WTC11 (cell line): ENCODE measurements at regions not wholly inside any gene's neighbourhood (a gene's known extent, or its start where the extent isn't known, plus 50 kb on each side); places are given as distances from the start of the nearest gene placed in this dataset.
"Not testable (repeated sequence)": the region's sequence is repeated elsewhere in the genome, so short reads cannot be mapped to it uniquely, and the experiment has no call there.

Experiments
- ATAC-seq: fragments of 200-7000 bp; cut with Tn5 transposase; 2 replicates; pipeline ENCODE4 v1.10.0; 2021; ENCODE audit warnings: mild to moderate bottlenecking, moderate library complexity
- CTCF ChIA-PET: fragments of 300-600 bp; sonication (Branson Sonifier 250); formaldehyde crosslinking; loops from one replicate; lab custom pipeline; 2021; ENCODE audit warnings: antibody characterized with exemption; lab: Charles Lee
- POLR2A ChIA-PET: fragments of 350-600 bp; sonication (Branson Sonifier 250); formaldehyde crosslinking; loops from one replicate; lab custom pipeline; 2021; ENCODE audit warnings: antibody characterized with exemption; lab: Charles Lee
- DNase-seq: peaks from one replicate; pipeline ENCODE4 v3.0.0; 2021; ENCODE audit warnings: low spot score
- H3K27ac Mint-ChIP-seq: 2 replicates; pipeline ENCODE4 v1.8.0; 2021; ENCODE audit warnings: mixed read lengths
- H3K27me3 Mint-ChIP-seq: 2 replicates; pipeline ENCODE4 v1.8.0; 2021; ENCODE audit warnings: low read depth, mild to moderate bottlenecking, moderate library complexity, mixed read lengths
- H3K36me3 Mint-ChIP-seq: 2 replicates; pipeline ENCODE4 v1.8.0; 2021; ENCODE audit warnings: mixed read lengths
- H3K4me1 Mint-ChIP-seq: 2 replicates; pipeline ENCODE4 v1.8.0; 2022; ENCODE audit warnings: mixed read lengths
- H3K4me3 Mint-ChIP-seq: 2 replicates; pipeline ENCODE4 v1.8.0; 2021; ENCODE audit warnings: mild to moderate bottlenecking, moderate library complexity, mixed read lengths
- H3K9me3 Mint-ChIP-seq: 2 replicates; pipeline ENCODE4 v1.8.0; 2021; ENCODE audit warnings: mixed read lengths
- E2F5 ChIP-seq: sonication (generic); formaldehyde crosslinking; IDR thresholded peaks from 2 replicates; pipeline ENCODE4 v1.8.1; 2022; ENCODE audit warnings: mild to moderate bottlenecking, moderate library complexity, missing genetic modification reagents
- SOX15 ChIP-seq: fragments of 250-450 bp; sonication (Bioruptor Pico); IDR thresholded peaks from 2 replicates; pipeline ENCODE4 v1.9.0; 2021; ENCODE audit warnings: mild to moderate bottlenecking

- no peak for TF ChIP-seq E2F5 (CRISPR knock-in tag)
- TF ChIP-seq SOX15, result no peak
- TF ChIP-seq, all 79 proteins: peak for 0
Observed at GRCh38 chr11:71774603-71775222, 58.3 kb upstream of the DEFB108B start (continued).

GRCh38 chr11:71780116-71780515 is 52.9 kb upstream of the DEFB108B start:
- H3K4me3 Mint-ChIP-seq, H3K9me3 Mint-ChIP-seq, H3K27me3 Mint-ChIP-seq, DNase-seq, H3K36me3 Mint-ChIP-seq, ATAC-seq, H3K27ac Mint-ChIP-seq, POLR2A ChIA-PET: not testable (repeated sequence)
- peaks cover 23% of the 10 kb centered on the region for H3K4me1 Mint-ChIP-seq
- CTCF ChIA-PET, result interaction anchor here (1.5 kb wide), 1 partner anchor 20 kb away, joined by 5 read pairs; no protein-coding TSS in a partner anchor

GRCh38 chr11:71780771-71781170 is 52.2 kb upstream of the DEFB108B start:
- POLR2A ChIA-PET, DNase-seq, H3K9me3 Mint-ChIP-seq, ATAC-seq, H3K27me3 Mint-ChIP-seq, H3K36me3 Mint-ChIP-seq, H3K27ac Mint-ChIP-seq, H3K4me3 Mint-ChIP-seq: not testable (repeated sequence)
- CTCF ChIA-PET, result interaction anchor here (1.5 kb wide), 1 partner anchor 20 kb away, joined by 5 read pairs; no protein-coding TSS in a partner anchor
- H3K4me1 Mint-ChIP-seq, result peaks cover 26% of the 10 kb centered on the region

GRCh38 chr11:71781491-71781890 is 51.5 kb upstream of the DEFB108B start:
- H3K9me3 Mint-ChIP-seq, H3K4me3 Mint-ChIP-seq, DNase-seq, H3K27ac Mint-ChIP-seq, POLR2A ChIA-PET, ATAC-seq, H3K36me3 Mint-ChIP-seq, H3K27me3 Mint-ChIP-seq: not testable (repeated sequence)
- H3K4me1 Mint-ChIP-seq, result peaks cover 31% of the 10 kb centered on the region
- CTCF ChIA-PET, result interaction anchor here (1.5 kb wide), 1 partner anchor 19 kb away, joined by 5 read pairs; no protein-coding TSS in a partner anchor

- H3K36me3 Mint-ChIP-seq, DNase-seq, CTCF ChIA-PET, ATAC-seq, POLR2A ChIA-PET, H3K9me3 Mint-ChIP-seq, H3K4me3 Mint-ChIP-seq, H3K27me3 Mint-ChIP-seq, H3K27ac Mint-ChIP-seq: not testable (repeated sequence)
- H3K4me1 Mint-ChIP-seq, result peaks cover 31% of the 10 kb centered on the region
Observed at GRCh38 chr11:71782229-71782861, 50.7 kb upstream of the DEFB108B start.

- ATAC-seq, H3K36me3 Mint-ChIP-seq, H3K4me3 Mint-ChIP-seq, H3K27ac Mint-ChIP-seq, H3K27me3 Mint-ChIP-seq, CTCF ChIA-PET, DNase-seq, POLR2A ChIA-PET, H3K9me3 Mint-ChIP-seq: not testable (repeated sequence)
- H3K4me1 Mint-ChIP-seq, result peaks cover 33% of the 10 kb centered on the region
Observed at GRCh38 chr11:71783191-71783590, 49.8 kb upstream of the DEFB108B start.
